ENCODE measurements at regions not wholly inside any gene's neighbourhood (a gene's known extent, or its start where the extent isn't known, plus 50 kb on each side); places are given as distances from the start of the nearest gene placed in this dataset.
A peak's percentile ranks its signal among the peaks of the same experiment; 100 is the strongest.

DNA sequence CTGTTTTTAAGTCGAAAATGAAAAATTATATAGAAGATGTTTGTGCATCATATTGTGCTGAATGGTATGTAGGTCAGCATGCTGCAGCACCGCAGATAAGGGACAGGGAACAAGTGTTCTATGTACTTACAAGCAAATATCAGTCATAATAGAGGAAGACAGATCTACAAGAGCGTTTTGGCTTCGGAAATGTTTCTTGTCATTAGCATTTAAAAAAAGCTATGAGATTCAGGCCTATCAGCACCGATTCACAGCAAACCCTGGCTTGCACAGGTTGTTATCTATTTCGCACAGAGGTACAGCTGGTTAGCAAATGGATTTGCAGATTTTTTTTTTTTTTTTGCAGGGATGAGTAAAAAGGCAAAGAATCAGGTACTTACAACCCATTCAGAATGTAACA is 204.2 kb upstream of the TBC1D5 start:
- no peak overlapping the region for H3K27ac ChIP-seq
- no peaks in the 10 kb centered on the region for H3K27me3 ChIP-seq (ENCODE audit: insufficient read depth, low read depth)
- H3K4me3 ChIP-seq (IDR thresholded peaks at IDR 0.05; ENCODE audit: insufficient read depth, low read depth, low read length) = no peak overlapping the region
- H3K9ac ChIP-seq = no peak overlapping the region
- TF ChIP-seq, protein P1, sequence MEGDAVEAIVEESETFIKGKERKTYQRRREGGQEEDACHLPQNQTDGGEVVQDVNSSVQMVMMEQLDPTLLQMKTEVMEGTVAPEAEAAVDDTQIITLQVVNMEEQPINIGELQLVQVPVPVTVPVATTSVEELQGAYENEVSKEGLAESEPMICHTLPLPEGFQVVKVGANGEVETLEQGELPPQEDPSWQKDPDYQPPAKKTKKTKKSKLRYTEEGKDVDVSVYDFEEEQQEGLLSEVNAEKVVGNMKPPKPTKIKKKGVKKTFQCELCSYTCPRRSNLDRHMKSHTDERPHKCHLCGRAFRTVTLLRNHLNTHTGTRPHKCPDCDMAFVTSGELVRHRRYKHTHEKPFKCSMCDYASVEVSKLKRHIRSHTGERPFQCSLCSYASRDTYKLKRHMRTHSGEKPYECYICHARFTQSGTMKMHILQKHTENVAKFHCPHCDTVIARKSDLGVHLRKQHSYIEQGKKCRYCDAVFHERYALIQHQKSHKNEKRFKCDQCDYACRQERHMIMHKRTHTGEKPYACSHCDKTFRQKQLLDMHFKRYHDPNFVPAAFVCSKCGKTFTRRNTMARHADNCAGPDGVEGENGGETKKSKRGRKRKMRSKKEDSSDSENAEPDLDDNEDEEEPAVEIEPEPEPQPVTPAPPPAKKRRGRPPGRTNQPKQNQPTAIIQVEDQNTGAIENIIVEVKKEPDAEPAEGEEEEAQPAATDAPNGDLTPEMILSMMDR (conservative IDR thresholded peaks at IDR 0.05; ENCODE audit: low read depth, low read length) = no peak
- no peaks in the 10 kb centered on the region for H4K20me1 ChIP-seq (ENCODE audit: insufficient read depth)
- 0 out of 2 replicates have a peak overlapping the region, but pooled peaks have one; percentile 9 for H3K4me2 ChIP-seq
- H3K36me3 ChIP-seq (ENCODE audit: insufficient read depth) = no peaks in the 10 kb centered on the region
- H2AFZ ChIP-seq (ENCODE audit: low read depth) = no peak overlapping the region
- no peaks in the 10 kb centered on the region for H3K79me2 ChIP-seq (ENCODE audit: insufficient read depth, low read depth)
- peaks cover 17% of the 10 kb centered on the region for H3K4me1 ChIP-seq (ENCODE audit: low read depth, poor library complexity, severe bottlenecking)

DNA sequence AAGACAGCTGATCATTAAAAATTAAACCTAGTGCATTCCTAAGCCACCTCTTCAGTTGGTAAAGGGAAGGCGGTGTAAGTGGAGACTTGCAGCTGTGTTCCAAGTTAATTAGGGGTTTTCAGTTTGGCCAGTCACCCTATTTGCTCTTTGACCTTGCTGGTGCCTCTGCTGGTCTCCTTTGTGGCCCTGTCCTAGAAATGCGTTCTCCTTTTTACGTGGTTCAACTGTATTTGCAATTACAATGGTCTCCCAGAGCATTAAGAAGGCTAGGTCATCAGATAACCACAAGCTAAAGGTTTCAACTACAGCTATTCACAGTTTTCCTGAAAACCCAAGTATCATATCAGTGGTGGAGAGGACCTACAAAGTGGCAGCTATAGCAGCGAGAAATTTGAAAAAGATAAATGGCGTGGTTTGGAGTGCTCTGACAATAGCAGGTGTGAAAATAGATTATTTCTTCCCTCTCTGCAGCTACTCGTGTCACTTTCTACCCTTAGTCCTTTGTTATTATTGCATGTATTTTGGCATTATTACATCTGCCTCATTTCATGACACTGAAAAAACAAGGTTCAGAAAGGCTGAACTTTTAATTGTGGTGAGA is 203.5 kb upstream of the TBC1D5 start:
- Histone ChIP-seq H3K27me3 (ENCODE audit: insufficient read depth, low read depth) (no peaks in the 10 kb centered on the region), H2AFZ (ENCODE audit: low read depth) (no peak overlapping the region), H3K4me2 (peak overlapping the region; percentile 9; the same call in 1 of the 2 replicates), H4K20me1 (ENCODE audit: insufficient read depth) (no peaks in the 10 kb centered on the region), H3K36me3 (ENCODE audit: insufficient read depth) (no peaks in the 10 kb centered on the region), H3K9ac (no peak overlapping the region), H3K4me3 (IDR thresholded peaks at IDR 0.05; ENCODE audit: insufficient read depth, low read depth, low read length) (no peak overlapping the region), H3K79me2 (ENCODE audit: insufficient read depth, low read depth) (no peaks in the 10 kb centered on the region), H3K4me1 (ENCODE audit: low read depth, poor library complexity, severe bottlenecking) (peaks cover 17% of the 10 kb centered on the region), H3K27ac (no peak overlapping the region)
- TF ChIP-seq, protein P1 (conservative IDR thresholded peaks at IDR 0.05; ENCODE audit: low read depth, low read length) = no peak

DNA sequence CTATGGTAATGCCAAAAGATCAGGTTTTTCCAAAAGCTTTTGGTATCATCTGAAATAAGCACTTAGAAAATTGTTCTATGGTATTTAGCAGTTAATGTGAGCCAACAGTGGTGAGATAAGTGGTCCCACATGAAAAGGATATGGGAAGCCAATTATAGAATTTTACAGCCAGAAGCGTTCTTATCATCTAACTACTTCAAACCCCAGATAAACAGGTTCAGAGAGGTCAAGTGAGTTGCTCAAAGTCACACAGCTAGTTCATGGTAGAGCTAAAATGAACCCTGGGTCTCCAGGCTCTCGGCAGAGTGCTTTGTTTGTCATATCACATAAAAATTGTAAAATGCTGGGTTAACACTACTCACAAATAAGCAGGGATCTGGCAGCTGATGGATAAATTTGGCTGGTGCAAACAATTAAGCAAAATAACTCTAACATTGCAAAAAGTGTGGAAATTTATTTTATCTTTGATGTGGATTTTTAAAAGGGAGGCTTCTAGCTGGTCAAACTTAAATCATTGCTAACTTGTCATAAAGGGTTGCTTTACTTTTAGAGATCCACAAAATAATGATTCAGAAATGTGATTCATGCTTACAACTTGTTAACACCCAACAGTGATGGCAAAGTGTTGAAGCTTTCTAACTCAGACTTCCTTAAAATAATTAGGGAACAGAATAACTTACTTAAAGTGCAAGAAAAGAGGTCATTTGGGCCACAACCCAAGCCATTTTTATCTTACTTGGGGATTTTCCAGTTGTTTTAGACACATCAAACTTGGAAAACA is 202.8 kb upstream of the TBC1D5 start:
- Histone ChIP-seq H3K36me3 (ENCODE audit: insufficient read depth) (no peaks in the 10 kb centered on the region), H3K4me1 (ENCODE audit: low read depth, poor library complexity, severe bottlenecking) (peaks cover 17% of the 10 kb centered on the region), H4K20me1 (ENCODE audit: insufficient read depth) (no peaks in the 10 kb centered on the region), H2AFZ (ENCODE audit: low read depth) (no peak overlapping the region), H3K4me2 (no peak overlapping the region; the same call in 1 of the 2 replicates), H3K4me3 (IDR thresholded peaks at IDR 0.05; ENCODE audit: insufficient read depth, low read depth, low read length) (no peak overlapping the region), H3K27ac (no peak overlapping the region), H3K27me3 (ENCODE audit: insufficient read depth, low read depth) (no peaks in the 10 kb centered on the region), H3K9ac (no peak overlapping the region), H3K79me2 (ENCODE audit: insufficient read depth, low read depth) (no peaks in the 10 kb centered on the region)
- TF ChIP-seq, protein P1 (conservative IDR thresholded peaks at IDR 0.05; ENCODE audit: low read depth, low read length) = no peak

DNA sequence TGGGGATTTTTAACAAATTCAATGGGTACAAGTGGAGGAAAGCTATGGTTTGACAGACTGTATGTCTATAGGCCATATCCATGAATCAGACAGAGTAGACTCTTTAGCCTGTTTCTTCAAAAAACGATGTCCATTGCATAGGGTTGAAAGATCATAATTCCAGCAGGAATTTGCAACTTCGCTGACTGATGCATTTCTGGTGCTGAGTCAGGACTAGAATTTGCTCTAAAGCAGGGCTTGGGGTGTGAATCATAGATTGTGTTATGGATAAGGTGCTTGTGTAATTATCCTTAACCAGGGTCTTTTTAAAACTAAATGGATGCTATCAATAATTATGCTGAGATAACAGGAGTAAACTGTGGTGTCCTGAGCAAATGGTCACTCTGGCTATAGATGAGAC is 200.4 kb upstream of the TBC1D5 start:
- H3K4me2 ChIP-seq = no peak overlapping the region
- H3K9ac ChIP-seq = no peak overlapping the region
- H3K4me3 ChIP-seq (IDR thresholded peaks at IDR 0.05; ENCODE audit: insufficient read depth, low read depth, low read length) = no peak overlapping the region
- TF ChIP-seq, protein P1 (conservative IDR thresholded peaks at IDR 0.05; ENCODE audit: low read depth, low read length) = no peak
- H4K20me1 ChIP-seq (ENCODE audit: insufficient read depth) = no peaks in the 10 kb centered on the region
- H3K27ac ChIP-seq = no peak overlapping the region
- H3K36me3 ChIP-seq (ENCODE audit: insufficient read depth) = no peaks in the 10 kb centered on the region
- peaks cover 17% of the 10 kb centered on the region for H3K4me1 ChIP-seq (ENCODE audit: low read depth, poor library complexity, severe bottlenecking)
- H2AFZ ChIP-seq (ENCODE audit: low read depth) = no peak overlapping the region
- H3K79me2 ChIP-seq (ENCODE audit: insufficient read depth, low read depth) = no peaks in the 10 kb centered on the region
- H3K27me3 ChIP-seq (ENCODE audit: insufficient read depth, low read depth) = no peaks in the 10 kb centered on the region
